GM12878 (cell line): ENCODE measurements at regions not wholly inside any gene's neighbourhood (a gene's known extent, or its start where the extent isn't known, plus 50 kb on each side); places are given as distances from the start of the nearest gene placed in this dataset.

ENCODE experiments used
- ATAC-seq: fragments of 200-7000 bp; cut with Tn5 transposase; 3 replicates; pipeline ENCODE4 v1.9.1; 2020; ENCODE audit warnings: mild to moderate bottlenecking, moderate library complexity
- BruUV-seq: library from RNA; stranded (reverse); fragments of 400-500 nt; replicated peaks from 2 replicates; lab custom pipeline; 2021; lab: Mats Ljungman, UMichigan
- CTCF ChIA-PET: fragments of 300-600 bp; sonication (Branson Sonifier 250); formaldehyde crosslinking; extraction: SDS; loops from one replicate; lab custom pipeline; 2021; ENCODE audit warnings: inconsistent platforms; lab: Yijun Ruan, JAX
- POLR2A ChIA-PET: fragments of 350-600 bp; formaldehyde crosslinking; extraction: SDS; loops from one replicate; lab custom pipeline; 2021; ENCODE audit warnings: inconsistent platforms; lab: Charles Lee
- RAD21 ChIA-PET: fragments of 300-600 bp; sonication (Branson Sonifier 250); formaldehyde crosslinking; loops from one replicate; lab custom pipeline; 2023; ENCODE audit warnings: antibody characterized with exemption; ENCODE audit not compliant: unreplicated experiment; lab: Charles Lee
- SMC1A ChIA-PET: fragments of 300-600 bp; sonication (Branson Sonifier 250); formaldehyde crosslinking; loops from one replicate; lab custom pipeline; 2023; ENCODE audit not compliant: unreplicated experiment, uncharacterized antibody; lab: Charles Lee
- DNase-seq: peaks from one replicate; pipeline ENCODE4 v3.0.0-alpha.2; 2011; ENCODE audit warnings: low read depth, low spot score
- FAIRE-seq: peaks from 3 replicates; lab custom pipeline; 2011; peaks lifted over from hg19 to GRCh38; lab: Jason Lieb, UNC
- H2AFZ ChIP-seq: 2 replicates; pipeline ENCODE4 v1.6.0; 2011; ENCODE audit warnings: low read depth, low read length, control low read depth; ENCODE audit not compliant: control insufficient read depth
- H3K27ac ChIP-seq: 2 replicates; pipeline ENCODE4 v1.5.1; 2011; ENCODE audit warnings: control low read depth; ENCODE audit not compliant: control insufficient read depth, insufficient read depth
- H3K27me3 ChIP-seq, 2 experiments: replicated peaks in 1 of 2; 2 replicates each; pipeline versions ENCODE4 v1.6.0 to v1.6.1; 2011; ENCODE audit warnings: low read length in 1 of 2; ENCODE audit not compliant: control insufficient read depth in 2 of 2, insufficient read depth in 2 of 2
- H3K36me3 ChIP-seq, 2 experiments: 2 replicates each; pipeline ENCODE4 v1.5.1; 2011; ENCODE audit warnings: low read length in 1 of 2; ENCODE audit not compliant: control insufficient read depth in 2 of 2, insufficient read depth in 2 of 2
- H3K4me1 ChIP-seq: 2 replicates; pipeline ENCODE4 v1.6.1; 2011; ENCODE audit warnings: mild to moderate bottlenecking, low read length, moderate library complexity, mixed read lengths; ENCODE audit not compliant: control insufficient read depth, insufficient read depth
- H3K4me2 ChIP-seq: 2 replicates; pipeline ENCODE4 v1.6.0; 2011; ENCODE audit warnings: control low read depth; ENCODE audit not compliant: control insufficient read depth, insufficient read depth
- H3K4me3 ChIP-seq: fragments of 200-600 bp; sonication (generic); 2 replicates; pipeline ENCODE4 v1.5.1; 2016
- H3K79me2 ChIP-seq: 2 replicates; pipeline ENCODE4 v1.6.0; 2011; ENCODE audit warnings: low read length; ENCODE audit not compliant: control insufficient read depth, insufficient read depth
- H3K9ac ChIP-seq: 2 replicates; pipeline ENCODE4 v1.8.0; 2011; ENCODE audit warnings: low read length, control low read depth, mixed read lengths; ENCODE audit not compliant: control insufficient read depth, insufficient read depth
- H3K9me3 ChIP-seq: replicated peaks from 3 replicates; pipeline ENCODE4 v1.5.1; 2011; ENCODE audit warnings: mild to moderate bottlenecking, low read length; ENCODE audit not compliant: control insufficient read depth, insufficient read depth
- H4K20me1 ChIP-seq: 2 replicates; pipeline ENCODE4 v1.6.0; 2011; ENCODE audit not compliant: control insufficient read depth, insufficient read depth
- CTCF ChIP-seq, 3 experiments: IDR thresholded peaks in 2 of 3; conservative IDR thresholded peaks in 1 of 3; 2 replicates each; pipeline ENCODE4 v1.5.1; 2011; ENCODE audit warnings: low read depth in 3 of 3, low read length in 3 of 3, mild to moderate bottlenecking in 3 of 3, control low read depth in 2 of 3, moderate library complexity in 2 of 3, inconsistent platforms in 1 of 3, mixed read lengths in 1 of 3; ENCODE audit not compliant: control insufficient read depth in 2 of 3, insufficient read depth in 1 of 3; ENCODE audit errors: extremely low read depth in 1 of 3
- EGR1 ChIP-seq, 2 experiments: IDR thresholded peaks; 1 replicate in 1 of 2; 2 replicates in 1 of 2; pipeline ENCODE4 v1.6.1; 2011 to 2012; ENCODE audit warnings: low read depth in 2 of 2, low read length in 2 of 2, borderline replicate concordance in 1 of 2, mild to moderate bottlenecking in 1 of 2, moderate library complexity in 1 of 2
- EP300 ChIP-seq, 2 experiments: fragments of 150-350 bp in 1 of 2; IDR thresholded peaks; 2 replicates each; pipeline ENCODE4 v1.6.1; 2011 to 2012; ENCODE audit warnings: low read depth in 2 of 2, low read length in 2 of 2, borderline replicate concordance in 1 of 2, improper control_type of control experiment in 1 of 2, inconsistent platforms in 1 of 2; ENCODE audit not compliant: control insufficient read depth in 1 of 2
- FOXK2 ChIP-seq: fragments of 450-650 bp; IDR thresholded peaks from 2 replicates; pipeline ENCODE4 v1.6.1; 2017; ENCODE audit warnings: mild to moderate bottlenecking, moderate library complexity
- FOXM1 ChIP-seq: IDR thresholded peaks from 2 replicates; pipeline ENCODE4 v1.6.1; 2012; ENCODE audit warnings: low read depth, mild to moderate bottlenecking, inconsistent platforms, low read length, moderate library complexity
- GABPA ChIP-seq: IDR thresholded peaks from 2 replicates; pipeline ENCODE4 v1.6.1; 2014; ENCODE audit warnings: antibody characterized with exemption, low read depth, mild to moderate bottlenecking, inconsistent platforms
- MEF2A ChIP-seq: IDR thresholded peaks from 2 replicates; pipeline ENCODE4 v1.6.1; 2011; ENCODE audit warnings: low read depth, mild to moderate bottlenecking, low read length, moderate library complexity; ENCODE audit not compliant: insufficient read depth
- MYB ChIP-seq: fragments of 150-350 bp; IDR thresholded peaks from 2 replicates; pipeline ENCODE4 v1.6.1; 2014; ENCODE audit warnings: mild to moderate bottlenecking, low read depth, low read length, borderline replicate concordance
- NBN ChIP-seq: fragments of 450-650 bp; IDR thresholded peaks from 2 replicates; pipeline ENCODE4 v1.6.1; 2016
- SIN3A ChIP-seq: IDR thresholded peaks from 2 replicates; pipeline ENCODE4 v1.6.1; 2012; ENCODE audit warnings: low read depth, low read length, improper control_type of control experiment
- TCF12 ChIP-seq: IDR thresholded peaks from 2 replicates; pipeline ENCODE4 v1.6.1; 2011; ENCODE audit warnings: low read depth, mild to moderate bottlenecking, low read length
- ZSCAN29 ChIP-seq: fragments of 450-650 bp; IDR thresholded peaks from 2 replicates; pipeline ENCODE4 v1.6.1; 2017; ENCODE audit warnings: mild to moderate bottlenecking, moderate library complexity
- WGBS: methylation state at CpG from one replicate; pipeline ENCODE4 v1.1.6; 2016; ENCODE audit warnings: low lambda C conversion rate; ENCODE audit not compliant: insufficient replicate concordance, insufficient coverage; ENCODE audit errors: missing lambda C conversion rate; 5-methylcytosine and 5-hydroxymethylcytosine counted together
- in situ Hi-C: fragments of 300-500 bp; cut with MboI; formaldehyde crosslinking; loops from 9 replicates; pipeline ENCODE4 v1.14.3; 2018; ENCODE audit warnings: mixed read lengths
- intact Hi-C: fragments of 100-400 bp; cut with micrococcal nuclease; formaldehyde crosslinking; loops from one replicate; pipeline ENCODE4 v1.14.2; 2022; ENCODE audit not compliant: unreplicated experiment

- RAD21 ChIA-PET: no interaction called here
Observed at GRCh38 chr7:156560696-156561095, 79.9 kb upstream of the RNF32 start.

GRCh38 chr7:156560075-156560474 is 80.5 kb upstream of the RNF32 start:
- in situ Hi-C loops: no loop called here
- intact Hi-C loops: no loop called here
- ChIA-PET RAD21 (no interaction called here), CTCF (no interaction called here), SMC1A (no interaction called here), POLR2A (no interaction called here)
- ATAC-seq (no peak), FAIRE-seq (no peak), DNase-seq (no peak)
- H3K36me3 ChIP-seq: no peaks in the 10 kb centered on the region
- H3K9ac ChIP-seq: no peak overlapping the region
- no TSS peak for BruUV-seq
- H3K27ac ChIP-seq: no peak overlapping the region
- peaks cover 3% of the 10 kb centered on the region; the same call in 1 of the 3 replicates for H3K9me3 ChIP-seq
- WGBS: 50% methylated on average over 9 of the region's 9 CpGs
- H2AFZ ChIP-seq: no peak overlapping the region
- no peaks in the 10 kb centered on the region for H3K4me1 ChIP-seq
- no peaks in the 10 kb centered on the region for H4K20me1 ChIP-seq
- no peaks in the 10 kb centered on the region for H3K79me2 ChIP-seq
- H3K4me3 ChIP-seq: no peak overlapping the region
- H3K27me3 ChIP-seq: no peaks in the 10 kb centered on the region
- no peak overlapping the region for H3K4me2 ChIP-seq
- TF ChIP-seq CTCF (IDR thresholded peaks at IDR 0.05 in 2 of 3, conservative IDR thresholded peaks at IDR 0.05 in 1 of 3; ENCODE audit: control insufficient read depth in 2 of 3, extremely low read depth in 1 of 3, insufficient read depth in 1 of 3, low read depth in 3 of 3, low read length in 3 of 3) (peak in 2 of 3 experiments; percentile 24 to 31; a peak in 1 of 6 replicates), MYB (no peak), FOXK2 (no peak)

More at GRCh38 chr7:156560696-156561095, 79.9 kb upstream of the RNF32 start:
- Histone ChIP-seq H3K4me3 (no peak overlapping the region), H3K27ac (no peak overlapping the region), H3K9me3 (peaks cover 3% of the 10 kb centered on the region; the same call in 1 of the 3 replicates), H2AFZ (no peak overlapping the region), H3K27me3 (no peaks in the 10 kb centered on the region), H3K4me2 (no peak overlapping the region), H3K79me2 (no peaks in the 10 kb centered on the region), H3K9ac (no peak overlapping the region), H3K4me1 (no peaks in the 10 kb centered on the region), H3K36me3 (no peaks in the 10 kb centered on the region), H4K20me1 (no peaks in the 10 kb centered on the region)
- SMC1A ChIA-PET: no interaction called here
- POLR2A ChIA-PET: no interaction called here
- no peak for ATAC-seq
- 10% methylated on average over 6 of the region's 6 CpGs for WGBS
- intact Hi-C loops (no loop called here), in situ Hi-C loops (no loop called here)
- BruUV-seq: no TSS peak
- no peak for FAIRE-seq
- CTCF ChIA-PET: no interaction called here
- TF ChIP-seq FOXM1: no peak
- TF ChIP-seq EP300 (IDR thresholded peaks at IDR 0.05; ENCODE audit: borderline replicate concordance in 1 of 2, control insufficient read depth in 1 of 2, low read depth in 2 of 2, low read length in 2 of 2): no peak
- TF ChIP-seq EGR1 (IDR thresholded peaks at IDR 0.05; ENCODE audit: borderline replicate concordance in 1 of 2, low read depth in 2 of 2, low read length in 2 of 2): no peak
- TF ChIP-seq MEF2A: no peak
- no peak for TF ChIP-seq TCF12
- no peak for TF ChIP-seq NBN
- TF ChIP-seq SIN3A: no peak
- TF ChIP-seq GABPA: no peak
- no peak for TF ChIP-seq ZSCAN29
- no peak for DNase-seq
